Heart left ventricle (tissue), 13 donors: ENCODE measurements at regions not wholly inside any gene's neighbourhood (a gene's known extent, or its start where the extent isn't known, plus 50 kb on each side); places are given as distances from the start of the nearest gene placed in this dataset.

Experiments
- CTCF ChIP-seq, 12 donors: fragments of 200-600 bp; sonication (generic) in 4 of 12; IDR thresholded peaks; one replicate each; pipeline versions ENCODE4 v1.5.0 to v1.8.0; 2018 to 2022; ENCODE audit warnings: antibody characterized with exemption in 12 of 12, mild to moderate bottlenecking in 5 of 12
- POLR2A ChIP-seq, 2 donors: fragments of 450-650 bp; IDR thresholded peaks; one replicate each; pipeline ENCODE4 v1.6.1; 2017; ENCODE audit warnings: antibody characterized with exemption in 2 of 2, mild to moderate bottlenecking in 2 of 2, moderate library complexity in 2 of 2
- donor health status: ischemic (EF 13 %, LVEDD 7.1; RV severe dilation, severe dysfunction).
- donor health status: DM: no; HTN: yes; CAD: no.
- donor health status: DM: no; HTN: no; CAD: no.
- donor health status: ischemic (EF 25% LVEDD 6.9; RV normal size, moderate dysfunction).
- donor health status: ischemic (EF 25% LVEDD 5.7; RV mildly dilated, moderate dysfunction).
- donor health status: ischemic (EF 35%, LVEDD 5.7; RV mildly dilated, moderate dysfunction).
- donor health status: nonischemic (EF 11% LVEDD 7.7; RV severe dilation, severe dysfunction).
- donor health status: DM: yes; HTN: yes; CAD: no.
- donor health status: PGD.
- donor health status: ischemic (EF 29% LVEDD 5.4; RV normal size, mild dysfunction).
- donor health status: nonischemic (EF 23%, LVEDD 6.1; RV moderate dilation, normal function).

- no peak for TF ChIP-seq CTCF (IDR thresholded peaks at IDR 0.05)
- no peak for TF ChIP-seq POLR2A (IDR thresholded peaks at IDR 0.05)
These were observed 682.4 kb upstream of the TMEFF2 start for GRCh38 chr2:192877159-192877558.
